ENCODE measurements at regions not wholly inside any gene's neighbourhood (a gene's known extent, or its start where the extent isn't known, plus 50 kb on each side); places are given as distances from the start of the nearest gene placed in this dataset.

- no peak for DNase-seq (ENCODE audit: low read depth)
Measured at GRCh38 chr7:94104301-94104700, 100.1 kb upstream of the BET1 start.

- DNase-seq (ENCODE audit: low read depth) = no peak
Measured at GRCh38 chr7:94109556-94109955, 105.4 kb upstream of the BET1 start.

GRCh38 chr7:94111009-94111408, 106.9 kb upstream of the BET1 start:
- no peak for DNase-seq (ENCODE audit: low read depth)

GRCh38 chr7:94115316-94115715, 111.2 kb upstream of the BET1 start:
- DNase-seq (ENCODE audit: low read depth) = peak; percentile 85

GRCh38 chr7:94123136-94123535, 119.0 kb upstream of the BET1 start:
- DNase-seq (ENCODE audit: low read depth) = no peak

- DNase-seq (ENCODE audit: low read depth) = no peak
Measured at GRCh38 chr7:94127026-94127425, 122.9 kb upstream of the BET1 start.

- no peak for DNase-seq (ENCODE audit: low read depth)
Measured at GRCh38 chr7:94128072-94128471, 123.9 kb upstream of the BET1 start.

GRCh38 chr7:94129443-94130140, 125.4 kb upstream of the BET1 start:
- DNase-seq (ENCODE audit: low read depth) = peak; percentile 67

GRCh38 chr7:94130716-94131115, 126.6 kb upstream of the BET1 start:
- DNase-seq (ENCODE audit: low read depth) = no peak

GRCh38 chr7:94133460-94133859, 129.3 kb upstream of the BET1 start:
- no peak for DNase-seq (ENCODE audit: low read depth)

- peak; percentile 43 for DNase-seq (ENCODE audit: low read depth)
Measured at GRCh38 chr7:94135180-94135579, 131.0 kb upstream of the BET1 start.

- DNase-seq (ENCODE audit: low read depth) = no peak
Measured at GRCh38 chr7:94142281-94142680, 138.1 kb upstream of the BET1 start.

- no peak for DNase-seq (ENCODE audit: low read depth)
Measured at GRCh38 chr7:94145602-94146001, 141.4 kb upstream of the BET1 start.

GRCh38 chr7:94146408-94146807, 142.3 kb upstream of the BET1 start:
- DNase-seq (ENCODE audit: low read depth) = no peak

GRCh38 chr7:94149789-94150545, 145.8 kb upstream of the BET1 start:
- peak; percentile 78 for DNase-seq (ENCODE audit: low read depth)

- no peak for DNase-seq (ENCODE audit: low read depth)
Measured at GRCh38 chr7:94154182-94154581, 150.0 kb upstream of the BET1 start.

GRCh38 chr7:94154858-94155257, 150.7 kb upstream of the BET1 start:
- peak; percentile 1 for DNase-seq (ENCODE audit: low read depth)

- peak; percentile 90 for DNase-seq (ENCODE audit: low read depth)
Measured at GRCh38 chr7:94157659-94158306, 153.6 kb upstream of the BET1 start.

GRCh38 chr7:94160719-94161435, 156.7 kb upstream of the BET1 start:
- DNase-seq (ENCODE audit: low read depth) = no peak

- DNase-seq (ENCODE audit: low read depth) = no peak
Measured at GRCh38 chr7:94161476-94161875, 157.3 kb upstream of the BET1 start.

GRCh38 chr7:94169682-94170081, 165.5 kb upstream of the BET1 start:
- DNase-seq (ENCODE audit: low read depth) = no peak

GRCh38 chr7:94170836-94171235, 166.7 kb upstream of the BET1 start:
- no peak for DNase-seq (ENCODE audit: low read depth)

Data from HT1080 (cell line).